ENCODE measurements at regions not wholly inside any gene's neighbourhood (a gene's known extent, or its start where the extent isn't known, plus 50 kb on each side); places are given as distances from the start of the nearest gene placed in this dataset.

DNA sequence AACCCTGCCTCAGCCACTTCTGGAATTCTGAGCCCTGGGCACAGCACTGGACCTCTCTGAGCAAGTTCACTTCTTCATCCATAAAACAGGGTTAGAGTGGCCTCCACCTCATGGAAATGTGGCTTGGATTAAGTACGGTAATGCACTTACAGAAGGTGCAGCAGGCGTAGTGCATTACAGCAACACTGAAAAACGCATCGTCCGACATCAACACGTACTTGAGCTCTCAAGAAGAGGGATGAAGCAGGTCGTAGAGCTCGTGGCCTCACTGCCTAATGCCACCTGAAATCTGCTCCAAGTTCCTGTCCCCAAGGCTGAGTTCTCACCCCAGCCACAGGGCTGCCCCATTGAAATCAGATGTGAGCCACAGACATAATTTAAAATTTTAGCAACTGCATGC lies 650.1 kb downstream of the NPHP4 start:
- Histone ChIP-seq H3K36me3 (ENCODE audit: control insufficient read depth in 3 of 3, insufficient read depth in 3 of 3, low read length in 3 of 3) (no peaks in the 10 kb centered on the region), H3K9ac (ENCODE audit: low read depth in 1 of 3, low read length in 3 of 3) (no peak overlapping the region), H3K9me3 (ENCODE audit: control insufficient read depth in 3 of 3, low read length in 3 of 3) (no peaks in the 10 kb centered on the region), H3K4me1 (ENCODE audit: control insufficient read depth in 3 of 3, insufficient read depth in 3 of 3, low read length in 3 of 3) (no peaks in the 10 kb centered on the region), H3K27me3 (ENCODE audit: control insufficient read depth in 3 of 3, insufficient read depth in 3 of 3, low read length in 3 of 3) (peaks cover 2 to 14% (median 2%) of the 10 kb centered on the region in 3 donors), H3K4me3 (ENCODE audit: low read length in 3 of 3) (no peak overlapping the region), H3K27ac (ENCODE audit: low read depth, low read length) (no peak overlapping the region)

DNA sequence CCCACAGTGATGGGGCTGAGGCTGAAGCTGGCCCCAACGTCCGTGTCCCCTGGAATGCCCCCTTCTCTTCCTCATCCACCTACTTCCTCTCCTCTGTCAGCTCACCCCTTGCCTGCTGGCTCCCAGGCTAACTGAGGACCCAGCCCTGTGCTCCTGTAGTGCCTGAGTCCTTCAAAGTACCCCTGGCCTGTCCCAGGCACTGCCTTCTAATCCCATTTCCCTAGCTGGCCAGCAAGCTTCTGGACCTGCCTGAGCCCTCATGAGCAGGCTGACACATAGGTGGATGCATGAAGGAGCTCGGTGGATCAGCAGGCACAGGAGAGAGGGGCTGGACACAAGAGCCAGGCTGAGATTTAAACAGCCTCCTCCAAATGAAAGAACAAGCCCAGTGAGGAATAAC lies 650.8 kb downstream of the NPHP4 start:
- Histone ChIP-seq H3K9ac (ENCODE audit: low read depth in 1 of 3, low read length in 3 of 3) (no peak overlapping the region), H3K4me1 (ENCODE audit: control insufficient read depth in 3 of 3, insufficient read depth in 3 of 3, low read length in 3 of 3) (no peaks in the 10 kb centered on the region), H3K9me3 (ENCODE audit: control insufficient read depth in 3 of 3, low read length in 3 of 3) (no peaks in the 10 kb centered on the region), H3K27ac (ENCODE audit: low read depth, low read length) (no peak overlapping the region), H3K36me3 (ENCODE audit: control insufficient read depth in 3 of 3, insufficient read depth in 3 of 3, low read length in 3 of 3) (no peaks in the 10 kb centered on the region), H3K4me3 (ENCODE audit: low read length in 3 of 3) (no peak overlapping the region), H3K27me3 (ENCODE audit: control insufficient read depth in 3 of 3, insufficient read depth in 3 of 3, low read length in 3 of 3) (peaks cover 0 to 14% (median 2%) of the 10 kb centered on the region in 3 donors)

DNA sequence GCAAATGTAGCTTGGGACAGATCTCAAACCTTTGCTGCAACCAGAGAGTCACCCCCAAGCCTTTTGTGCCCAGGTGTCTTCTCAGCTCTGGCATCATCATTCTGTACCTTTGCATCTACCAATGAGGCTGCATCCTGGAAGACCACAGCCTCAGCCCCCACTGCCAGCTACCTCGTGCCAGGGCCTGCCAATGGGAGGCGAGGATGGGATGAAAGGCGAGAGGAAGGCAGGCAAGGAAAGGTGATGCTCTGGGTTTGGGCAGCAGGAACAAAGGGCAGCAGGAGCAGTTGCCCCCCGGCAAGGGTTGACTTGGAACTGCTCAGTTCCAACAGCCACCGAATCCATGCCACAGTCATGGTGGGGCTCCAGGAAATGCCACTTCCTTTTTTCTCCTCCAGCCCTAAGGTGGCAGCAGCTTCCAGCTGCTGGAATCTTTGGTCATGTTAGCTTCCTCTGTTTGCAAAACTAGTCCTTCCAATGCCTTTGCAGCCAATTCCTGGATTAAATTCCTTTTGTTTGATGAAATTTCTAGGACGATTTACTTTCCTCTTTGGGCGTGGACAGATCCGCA lies 651.6 kb downstream of the NPHP4 start:
- H3K9ac ChIP-seq (ENCODE audit: low read depth in 1 of 3, low read length in 3 of 3), result no peak overlapping the region
- H3K36me3 ChIP-seq (ENCODE audit: control insufficient read depth in 3 of 3, insufficient read depth in 3 of 3, low read length in 3 of 3), result no peaks in the 10 kb centered on the region
- no peak overlapping the region for H3K27ac ChIP-seq (ENCODE audit: low read depth, low read length)
- peaks cover 0 to 14% (median 2%) of the 10 kb centered on the region in 3 donors for H3K27me3 ChIP-seq (ENCODE audit: control insufficient read depth in 3 of 3, insufficient read depth in 3 of 3, low read length in 3 of 3)
- H3K4me3 ChIP-seq (ENCODE audit: low read length in 3 of 3), result no peak overlapping the region
- H3K4me1 ChIP-seq (ENCODE audit: control insufficient read depth in 3 of 3, insufficient read depth in 3 of 3, low read length in 3 of 3), result no peaks in the 10 kb centered on the region
- no peaks in the 10 kb centered on the region for H3K9me3 ChIP-seq (ENCODE audit: control insufficient read depth in 3 of 3, low read length in 3 of 3)

DNA sequence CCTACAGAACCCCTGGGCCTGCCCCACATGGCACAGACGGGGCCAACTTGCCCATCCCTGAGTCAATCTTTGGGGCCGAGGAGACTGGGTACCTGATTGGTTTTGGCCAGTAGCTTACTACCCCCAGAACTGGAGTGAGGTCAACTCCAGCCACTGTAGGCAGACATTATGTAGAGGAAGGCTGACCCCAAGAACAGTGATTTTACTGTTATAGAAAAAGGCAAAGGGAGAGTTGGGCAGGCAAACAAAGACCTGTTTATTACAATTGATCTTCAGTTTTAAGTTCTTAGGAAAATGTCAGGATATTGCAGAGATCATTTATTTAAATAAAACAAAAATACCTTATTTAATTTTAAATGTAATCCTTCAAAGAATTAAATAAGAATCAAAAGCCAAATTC lies 653.8 kb downstream of the NPHP4 start:
- Histone ChIP-seq H3K27ac (ENCODE audit: low read depth, low read length) (no peak overlapping the region), H3K4me3 (ENCODE audit: low read length in 3 of 3) (no peak overlapping the region), H3K27me3 (ENCODE audit: control insufficient read depth in 3 of 3, insufficient read depth in 3 of 3, low read length in 3 of 3) (peaks cover 0 to 17% (median 2%) of the 10 kb centered on the region in 3 donors), H3K9me3 (ENCODE audit: control insufficient read depth in 3 of 3, low read length in 3 of 3) (no peaks in the 10 kb centered on the region), H3K36me3 (ENCODE audit: control insufficient read depth in 3 of 3, insufficient read depth in 3 of 3, low read length in 3 of 3) (no peaks in the 10 kb centered on the region), H3K9ac (ENCODE audit: low read depth in 1 of 3, low read length in 3 of 3) (no peak overlapping the region), H3K4me1 (ENCODE audit: control insufficient read depth in 3 of 3, insufficient read depth in 3 of 3, low read length in 3 of 3) (no peaks in the 10 kb centered on the region)

DNA sequence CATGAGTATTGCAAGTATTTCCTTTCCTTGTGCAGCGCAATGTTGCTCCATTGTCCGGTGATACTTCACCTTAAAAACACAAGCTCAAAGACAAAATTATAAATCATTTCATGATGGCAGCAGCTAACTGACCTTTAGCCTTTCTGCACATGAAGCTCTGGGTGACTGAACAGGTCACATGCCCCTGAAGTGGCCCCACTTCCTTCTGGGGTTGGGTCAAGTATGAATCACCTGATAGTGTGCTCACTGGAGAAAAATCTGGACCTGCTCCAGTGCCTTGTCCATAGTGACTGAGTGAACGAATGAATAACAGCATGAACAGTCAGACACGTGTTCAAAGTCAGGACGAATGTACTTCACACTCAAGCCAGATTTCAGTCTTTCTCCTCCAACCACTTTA lies 658.9 kb downstream of the NPHP4 start:
- H3K36me3 ChIP-seq (ENCODE audit: control insufficient read depth in 3 of 3, insufficient read depth in 3 of 3, low read length in 3 of 3), result no peaks in the 10 kb centered on the region
- no peaks in the 10 kb centered on the region for H3K9me3 ChIP-seq (ENCODE audit: control insufficient read depth in 3 of 3, low read length in 3 of 3)
- no peak overlapping the region for H3K9ac ChIP-seq (ENCODE audit: low read depth in 1 of 3, low read length in 3 of 3)
- H3K4me1 ChIP-seq (ENCODE audit: control insufficient read depth in 3 of 3, insufficient read depth in 3 of 3, low read length in 3 of 3), result no peaks in the 10 kb centered on the region
- no peak overlapping the region for H3K4me3 ChIP-seq (ENCODE audit: low read length in 3 of 3)
- no peak overlapping the region for H3K27ac ChIP-seq (ENCODE audit: low read depth, low read length)
- H3K27me3 ChIP-seq (ENCODE audit: control insufficient read depth in 3 of 3, insufficient read depth in 3 of 3, low read length in 3 of 3), result peaks cover 0 to 6% (median 0%) of the 10 kb centered on the region in 3 donors

DNA sequence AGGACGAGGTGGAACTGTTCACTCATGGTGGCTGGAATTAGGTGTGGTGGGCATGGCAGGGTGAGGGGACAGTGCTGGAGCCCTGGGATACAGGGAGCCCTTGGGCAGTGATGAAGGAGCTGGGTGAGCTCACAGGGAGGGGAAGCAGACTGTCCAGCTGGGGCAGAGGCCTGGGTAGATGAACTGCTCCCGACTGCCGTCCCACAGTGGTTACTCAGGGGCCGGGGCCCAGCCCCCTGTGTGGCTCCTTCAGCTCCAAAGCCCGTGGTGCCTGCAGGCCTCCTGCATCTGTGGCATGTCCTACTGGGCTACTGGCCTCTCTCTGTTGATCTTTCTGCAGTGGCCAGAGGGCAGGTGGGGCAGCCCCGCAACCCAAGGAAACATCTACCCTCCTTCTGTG lies 661.1 kb downstream of the NPHP4 start:
- H3K36me3 ChIP-seq (ENCODE audit: control insufficient read depth in 3 of 3, insufficient read depth in 3 of 3, low read length in 3 of 3), result no peaks in the 10 kb centered on the region
- peaks cover 0 to 2% (median 0%) of the 10 kb centered on the region in 3 donors for H3K9me3 ChIP-seq (ENCODE audit: control insufficient read depth in 3 of 3, low read length in 3 of 3)
- no peak overlapping the region for H3K4me3 ChIP-seq (ENCODE audit: low read length in 3 of 3)

DNA sequence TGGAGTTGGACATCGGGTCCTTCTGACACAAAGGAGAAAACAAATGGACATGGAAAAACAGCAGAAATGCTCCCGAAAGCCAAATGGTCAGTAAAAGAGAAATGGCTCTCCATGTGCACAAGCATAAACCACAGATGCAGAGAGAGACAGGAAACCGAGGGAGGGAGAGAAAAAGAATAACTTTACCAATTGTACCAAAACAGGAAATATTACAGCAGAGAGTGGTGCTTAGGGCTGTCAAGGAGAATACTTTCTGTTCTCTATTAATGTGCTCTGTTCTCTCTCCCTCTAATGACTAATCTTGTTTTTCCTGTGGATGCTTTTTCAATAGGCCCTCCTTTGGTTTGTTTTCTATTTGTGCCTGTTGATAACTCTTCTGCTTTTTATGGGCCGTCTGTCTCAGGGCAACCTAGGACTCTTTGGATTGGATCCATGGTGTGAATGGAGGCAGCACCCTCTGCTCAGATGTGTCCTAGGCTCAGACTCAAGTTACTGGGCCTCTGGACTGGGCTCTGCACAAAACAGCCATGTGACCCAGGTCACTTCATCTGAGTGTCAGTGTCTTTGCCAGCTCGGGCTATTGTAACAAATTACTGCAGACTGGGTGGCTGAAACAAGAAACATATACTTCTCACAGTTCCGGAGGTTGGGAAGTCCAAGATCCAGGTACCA lies 663.0 kb downstream of the NPHP4 start:
- Histone ChIP-seq H3K36me3 (ENCODE audit: control insufficient read depth in 3 of 3, insufficient read depth in 3 of 3, low read length in 3 of 3) (no peaks in the 10 kb centered on the region), H3K27me3 (ENCODE audit: control insufficient read depth in 3 of 3, insufficient read depth in 3 of 3, low read length in 3 of 3) (peaks cover 0 to 3% (median 0%) of the 10 kb centered on the region in 3 donors), H3K9me3 (ENCODE audit: control insufficient read depth in 3 of 3, low read length in 3 of 3) (peaks cover 0 to 2% (median 0%) of the 10 kb centered on the region in 3 donors), H3K4me1 (ENCODE audit: control insufficient read depth in 3 of 3, insufficient read depth in 3 of 3, low read length in 3 of 3) (no peaks in the 10 kb centered on the region), H3K9ac (ENCODE audit: low read depth in 1 of 3, low read length in 3 of 3) (no peak overlapping the region), H3K4me3 (ENCODE audit: low read length in 3 of 3) (no peak overlapping the region), H3K27ac (ENCODE audit: low read depth, low read length) (no peak overlapping the region)

More for the DNA sequence above, 661.1 kb downstream of the NPHP4 start:
- Histone ChIP-seq H3K4me1 (ENCODE audit: control insufficient read depth in 3 of 3, insufficient read depth in 3 of 3, low read length in 3 of 3) (no peaks in the 10 kb centered on the region), H3K27ac (ENCODE audit: low read depth, low read length) (no peak overlapping the region), H3K27me3 (ENCODE audit: control insufficient read depth in 3 of 3, insufficient read depth in 3 of 3, low read length in 3 of 3) (peaks cover 0 to 6% (median 0%) of the 10 kb centered on the region in 3 donors), H3K9ac (ENCODE audit: low read depth in 1 of 3, low read length in 3 of 3) (no peak overlapping the region)

DNA sequence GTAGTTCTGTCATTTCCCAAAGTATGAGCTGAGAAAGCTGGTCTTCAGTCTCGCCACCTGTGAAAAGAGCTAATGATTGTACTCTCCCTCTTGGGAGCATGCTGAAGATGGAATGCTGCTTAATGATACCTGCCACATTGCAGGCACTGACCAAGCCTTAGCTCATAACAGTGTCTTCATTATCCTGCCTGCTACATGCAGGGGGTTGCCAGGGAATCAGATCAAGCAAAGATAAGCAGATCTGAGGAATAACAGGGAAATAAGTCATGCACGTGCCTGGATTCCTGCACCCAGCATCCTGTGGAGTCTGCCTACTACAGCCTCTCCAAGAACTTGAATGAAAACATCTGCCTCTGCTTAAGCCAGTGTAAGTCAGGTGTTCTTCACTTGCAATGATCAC lies 667.3 kb downstream of the NPHP4 start:
- no peak overlapping the region for H3K4me3 ChIP-seq (ENCODE audit: low read length in 3 of 3)
- H3K9me3 ChIP-seq (ENCODE audit: control insufficient read depth in 3 of 3, low read length in 3 of 3), result peaks cover 0 to 6% (median 0%) of the 10 kb centered on the region in 3 donors
- no peaks in the 10 kb centered on the region for H3K4me1 ChIP-seq (ENCODE audit: control insufficient read depth in 3 of 3, insufficient read depth in 3 of 3, low read length in 3 of 3)
- H3K27ac ChIP-seq (ENCODE audit: low read depth, low read length), result no peak overlapping the region
- no peaks in the 10 kb centered on the region for H3K36me3 ChIP-seq (ENCODE audit: control insufficient read depth in 3 of 3, insufficient read depth in 3 of 3, low read length in 3 of 3)
- H3K9ac ChIP-seq (ENCODE audit: low read depth in 1 of 3, low read length in 3 of 3), result no peak overlapping the region
- no peaks in the 10 kb centered on the region for H3K27me3 ChIP-seq (ENCODE audit: control insufficient read depth in 3 of 3, insufficient read depth in 3 of 3, low read length in 3 of 3)

DNA sequence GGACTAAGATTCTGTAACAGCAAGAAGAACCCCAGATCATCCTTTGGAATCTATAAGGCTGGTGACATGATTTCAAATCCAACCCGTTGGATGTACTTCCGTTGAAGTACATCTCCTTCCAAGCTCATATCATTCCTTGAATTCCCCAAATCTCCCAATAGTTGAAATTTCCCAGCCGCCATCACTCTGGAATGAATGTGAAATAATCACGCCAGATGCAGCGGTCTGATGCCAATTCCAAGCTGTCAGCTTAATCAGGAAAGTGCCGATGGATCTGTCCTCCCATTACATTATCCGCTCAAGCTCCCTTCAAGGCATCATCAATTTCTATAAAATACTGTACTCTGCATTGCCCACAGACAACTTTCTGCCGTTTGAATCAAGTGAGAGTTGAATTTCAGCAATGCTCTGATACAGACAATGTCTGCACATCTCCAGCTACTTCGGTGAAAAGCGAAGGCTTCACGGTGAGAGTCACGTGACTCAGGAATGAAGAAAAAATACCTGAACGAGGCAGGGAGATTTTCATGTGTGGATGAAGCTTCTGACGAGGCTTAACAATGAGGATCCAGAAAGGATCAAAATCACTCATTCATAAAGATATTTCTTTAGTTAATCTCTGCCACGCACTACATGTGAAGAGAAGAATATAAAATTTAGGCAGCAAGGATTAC lies 663.9 kb downstream of the AJAP1 start:
- Histone ChIP-seq H3K4me1 (ENCODE audit: control insufficient read depth in 3 of 3, insufficient read depth in 3 of 3, low read length in 3 of 3) (no peaks in the 10 kb centered on the region), H3K27ac (ENCODE audit: low read depth, low read length) (no peak overlapping the region), H3K4me3 (ENCODE audit: low read length in 3 of 3) (no peak overlapping the region), H3K36me3 (ENCODE audit: control insufficient read depth in 3 of 3, insufficient read depth in 3 of 3, low read length in 3 of 3) (no peaks in the 10 kb centered on the region), H3K9ac (ENCODE audit: low read depth in 1 of 3, low read length in 3 of 3) (no peak overlapping the region), H3K27me3 (ENCODE audit: control insufficient read depth in 3 of 3, insufficient read depth in 3 of 3, low read length in 3 of 3) (peaks cover 0 to 3% (median 0%) of the 10 kb centered on the region in 3 donors), H3K9me3 (ENCODE audit: control insufficient read depth in 3 of 3, low read length in 3 of 3) (peaks cover 0 to 4% (median 0%) of the 10 kb centered on the region in 3 donors)

DNA sequence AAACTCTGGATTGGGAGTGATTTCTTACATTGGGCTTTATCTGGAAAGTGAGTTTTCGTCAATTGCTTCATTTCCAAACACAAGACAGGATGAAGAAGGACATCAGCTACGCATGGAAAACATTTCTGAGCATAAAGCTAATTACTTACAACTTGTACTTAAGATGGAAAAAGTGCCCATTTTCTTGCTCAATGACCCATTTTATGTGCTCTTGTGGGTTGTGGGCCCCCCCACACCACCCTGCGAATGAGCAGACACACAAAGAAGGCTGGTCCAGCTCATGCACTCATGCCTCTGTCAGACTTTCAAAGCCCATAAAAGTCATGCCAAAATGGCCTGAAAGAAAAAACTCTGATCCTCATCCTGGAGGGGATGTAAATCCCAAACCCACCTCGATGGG lies 663.0 kb downstream of the AJAP1 start:
- H3K9me3 ChIP-seq (ENCODE audit: control insufficient read depth in 3 of 3, low read length in 3 of 3), result peaks cover 0 to 4% (median 0%) of the 10 kb centered on the region in 3 donors
- no peak overlapping the region for H3K9ac ChIP-seq (ENCODE audit: low read depth in 1 of 3, low read length in 3 of 3)
- H3K4me3 ChIP-seq (ENCODE audit: low read length in 3 of 3), result no peak overlapping the region
- H3K4me1 ChIP-seq (ENCODE audit: control insufficient read depth in 3 of 3, insufficient read depth in 3 of 3, low read length in 3 of 3), result no peaks in the 10 kb centered on the region
- H3K36me3 ChIP-seq (ENCODE audit: control insufficient read depth in 3 of 3, insufficient read depth in 3 of 3, low read length in 3 of 3), result no peaks in the 10 kb centered on the region
- H3K27me3 ChIP-seq (ENCODE audit: control insufficient read depth in 3 of 3, insufficient read depth in 3 of 3, low read length in 3 of 3), result peaks cover 0 to 8% (median 0%) of the 10 kb centered on the region in 3 donors
- H3K27ac ChIP-seq (ENCODE audit: low read depth, low read length), result no peak overlapping the region
